PC-9 (cell line): ENCODE measurements at regions not wholly inside any gene's neighbourhood (a gene's known extent, or its start where the extent isn't known, plus 50 kb on each side); places are given as distances from the start of the nearest gene placed in this dataset.

Experiments
- CTCF ChIP-seq: fragments of 200-600 bp; sonication (generic); conservative IDR thresholded peaks from 2 replicates; pipeline ENCODE4 v1.6.1; 2017; ENCODE audit warnings: mixed run types, antibody characterized with exemption, mild to moderate bottlenecking, moderate library complexity
- EZH2 ChIP-seq: fragments of 200-600 bp; sonication (generic); IDR thresholded peaks from 2 replicates; pipeline ENCODE4 v1.8.0; 2017; ENCODE audit warnings: antibody characterized with exemption, low read depth

GRCh38 chr13:110826861-110827672 lies 87.8 kb downstream of the ANKRD10 start:
- no peak for TF ChIP-seq CTCF
- no peak for TF ChIP-seq EZH2
